BE2C (cell line): ENCODE measurements at regions not wholly inside any gene's neighbourhood (a gene's known extent, or its start where the extent isn't known, plus 50 kb on each side); places are given as distances from the start of the nearest gene placed in this dataset.
A peak's percentile ranks its signal among the peaks of the same experiment; 100 is the strongest.

Experiments used
- DNase-seq: peaks from one replicate; pipeline ENCODE4 v3.0.0-alpha.2; 2020
- H3K27me3 ChIP-seq: fragments of 250-450 bp; sonication (Bioruptor Pico); 2 replicates; pipeline ENCODE4 v1.5.1; 2020; ENCODE audit warnings: mild to moderate bottlenecking
- H3K36me3 ChIP-seq: fragments of 250-450 bp; sonication (Bioruptor Pico); 2 replicates; pipeline ENCODE4 v1.5.1; 2020; ENCODE audit warnings: mild to moderate bottlenecking
- H3K4me1 ChIP-seq: fragments of 250-450 bp; sonication (Bioruptor Pico); 2 replicates; pipeline ENCODE4 v1.5.1; 2020
- H3K4me3 ChIP-seq: 2 replicates; pipeline ENCODE4 v1.5.1; 2011; ENCODE audit warnings: low read depth, low read length
- H3K9me3 ChIP-seq: fragments of 250-450 bp; sonication (Bioruptor Pico); 2 replicates; pipeline ENCODE4 v1.5.1; 2020
- TF ChIP-seq, protein P1 (sequence below): IDR thresholded peaks from 2 replicates; pipeline ENCODE4 v1.5.1; 2012; ENCODE audit warnings: mild to moderate bottlenecking, low read depth, low read length

GRCh38 chr9:26483991-26484390 lies 408.6 kb downstream of the CAAP1 start:
- no peaks in the 10 kb centered on the region for H3K27me3 ChIP-seq
- H3K4me3 ChIP-seq = no peak overlapping the region
- DNase-seq = no peak
- no peaks in the 10 kb centered on the region for H3K4me1 ChIP-seq
- no peaks in the 10 kb centered on the region for H3K36me3 ChIP-seq
- TF ChIP-seq, protein P1, sequence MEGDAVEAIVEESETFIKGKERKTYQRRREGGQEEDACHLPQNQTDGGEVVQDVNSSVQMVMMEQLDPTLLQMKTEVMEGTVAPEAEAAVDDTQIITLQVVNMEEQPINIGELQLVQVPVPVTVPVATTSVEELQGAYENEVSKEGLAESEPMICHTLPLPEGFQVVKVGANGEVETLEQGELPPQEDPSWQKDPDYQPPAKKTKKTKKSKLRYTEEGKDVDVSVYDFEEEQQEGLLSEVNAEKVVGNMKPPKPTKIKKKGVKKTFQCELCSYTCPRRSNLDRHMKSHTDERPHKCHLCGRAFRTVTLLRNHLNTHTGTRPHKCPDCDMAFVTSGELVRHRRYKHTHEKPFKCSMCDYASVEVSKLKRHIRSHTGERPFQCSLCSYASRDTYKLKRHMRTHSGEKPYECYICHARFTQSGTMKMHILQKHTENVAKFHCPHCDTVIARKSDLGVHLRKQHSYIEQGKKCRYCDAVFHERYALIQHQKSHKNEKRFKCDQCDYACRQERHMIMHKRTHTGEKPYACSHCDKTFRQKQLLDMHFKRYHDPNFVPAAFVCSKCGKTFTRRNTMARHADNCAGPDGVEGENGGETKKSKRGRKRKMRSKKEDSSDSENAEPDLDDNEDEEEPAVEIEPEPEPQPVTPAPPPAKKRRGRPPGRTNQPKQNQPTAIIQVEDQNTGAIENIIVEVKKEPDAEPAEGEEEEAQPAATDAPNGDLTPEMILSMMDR = no peak
- H3K9me3 ChIP-seq = no peaks in the 10 kb centered on the region

- Histone ChIP-seq H3K36me3 (no peaks in the 10 kb centered on the region), H3K9me3 (no peaks in the 10 kb centered on the region), H3K27me3 (no peaks in the 10 kb centered on the region), H3K4me3 (no peak overlapping the region), H3K4me1 (no peaks in the 10 kb centered on the region)
- TF ChIP-seq, protein P1 = no peak
- DNase-seq = no peak
Observed at GRCh38 chr9:26477963-26478362, 414.6 kb downstream of the CAAP1 start.

- no peaks in the 10 kb centered on the region for H3K36me3 ChIP-seq
- H3K4me1 ChIP-seq = peaks cover 7% of the 10 kb centered on the region
- H3K27me3 ChIP-seq = no peaks in the 10 kb centered on the region
- TF ChIP-seq, protein P1 = no peak
- H3K4me3 ChIP-seq = no peak overlapping the region
- H3K9me3 ChIP-seq = no peaks in the 10 kb centered on the region
- no peak for DNase-seq
Observed at GRCh38 chr9:26471261-26471660, 421.3 kb downstream of the CAAP1 start.

DNA sequence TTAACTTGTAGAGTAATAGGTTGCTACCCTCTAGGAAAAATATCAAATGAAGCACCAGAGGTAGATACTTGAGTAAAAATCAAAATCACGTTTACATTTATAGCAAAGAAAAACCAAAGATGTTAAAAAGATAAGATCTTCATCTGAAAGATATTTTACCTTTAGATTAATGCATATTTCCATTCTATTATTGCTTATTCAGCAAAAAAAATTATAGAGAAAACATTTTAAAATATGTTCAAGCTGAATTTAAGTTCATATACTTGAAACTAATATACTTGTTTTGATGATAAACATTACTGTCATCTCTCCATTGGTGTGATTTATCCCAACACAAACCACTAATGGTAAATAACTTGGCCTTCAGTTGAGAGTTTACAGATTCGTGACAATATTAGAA lies 422.3 kb downstream of the CAAP1 start:
- no peaks in the 10 kb centered on the region for H3K36me3 ChIP-seq
- H3K4me3 ChIP-seq = no peak overlapping the region
- no peaks in the 10 kb centered on the region for H3K9me3 ChIP-seq
- no peak for DNase-seq
- H3K27me3 ChIP-seq = no peaks in the 10 kb centered on the region
- peaks cover 7% of the 10 kb centered on the region for H3K4me1 ChIP-seq
- TF ChIP-seq, protein P1 = no peak

GRCh38 chr9:26463837-26464236 lies 428.8 kb downstream of the CAAP1 start:
- Histone ChIP-seq H3K27me3 (no peaks in the 10 kb centered on the region), H3K4me3 (no peak overlapping the region), H3K9me3 (no peaks in the 10 kb centered on the region), H3K36me3 (no peaks in the 10 kb centered on the region), H3K4me1 (peaks cover 39% of the 10 kb centered on the region)
- no peak for DNase-seq
- TF ChIP-seq, protein P1 = no peak

GRCh38 chr9:26462751-26463150 lies 429.9 kb downstream of the CAAP1 start:
- DNase-seq = peak; percentile 62
- Histone ChIP-seq H3K36me3 (no peaks in the 10 kb centered on the region), H3K9me3 (no peaks in the 10 kb centered on the region), H3K4me3 (no peak overlapping the region), H3K4me1 (peaks cover 39% of the 10 kb centered on the region), H3K27me3 (no peaks in the 10 kb centered on the region)
- TF ChIP-seq, protein P1 = no peak
